ENCODE measurements at regions not wholly inside any gene's neighbourhood (a gene's known extent, or its start where the extent isn't known, plus 50 kb on each side); places are given as distances from the start of the nearest gene placed in this dataset.

GRCh38 chr13:81406639-81407292 is 1065.8 kb upstream of the SPRY2 start:
- no peaks in the 10 kb centered on the region for H3K27me3 ChIP-seq (ENCODE audit: control insufficient read depth, insufficient read depth, low read length)
- TF ChIP-seq CTCF (IDR thresholded peaks at IDR 0.05; ENCODE audit: insufficient read depth, low read length, poor library complexity, severe bottlenecking): no peak
- H3K36me3 ChIP-seq (ENCODE audit: control insufficient read depth, insufficient read depth, low read length): no peaks in the 10 kb centered on the region
- no peak overlapping the region for H3K4me3 ChIP-seq (ENCODE audit: low read depth, low read length)
- DNase-seq (ENCODE audit: low read depth): no peak

GRCh38 chr13:81406022-81406421 is 1065.1 kb upstream of the SPRY2 start:
- no peak for DNase-seq (ENCODE audit: low read depth)

GRCh38 chr13:81396192-81396591 is 1055.3 kb upstream of the SPRY2 start:
- H3K27me3 ChIP-seq (ENCODE audit: control insufficient read depth, insufficient read depth, low read length): no peaks in the 10 kb centered on the region
- no peak overlapping the region for H3K4me3 ChIP-seq (ENCODE audit: low read depth, low read length)
- DNase-seq (ENCODE audit: low read depth): no peak
- H3K36me3 ChIP-seq (ENCODE audit: control insufficient read depth, insufficient read depth, low read length): no peaks in the 10 kb centered on the region
- no peak for TF ChIP-seq CTCF (IDR thresholded peaks at IDR 0.05; ENCODE audit: insufficient read depth, low read length, poor library complexity, severe bottlenecking)

More at GRCh38 chr13:81406022-81406421, 1065.1 kb upstream of the SPRY2 start:
- Histone ChIP-seq H3K27me3 (ENCODE audit: control insufficient read depth, insufficient read depth, low read length) (no peaks in the 10 kb centered on the region), H3K4me3 (ENCODE audit: low read depth, low read length) (no peak overlapping the region), H3K36me3 (ENCODE audit: control insufficient read depth, insufficient read depth, low read length) (no peaks in the 10 kb centered on the region)
- TF ChIP-seq CTCF (IDR thresholded peaks at IDR 0.05; ENCODE audit: insufficient read depth, low read length, poor library complexity, severe bottlenecking): no peak

- Histone ChIP-seq H3K27me3 (ENCODE audit: control insufficient read depth, insufficient read depth, low read length) (no peaks in the 10 kb centered on the region), H3K4me3 (ENCODE audit: low read depth, low read length) (no peak overlapping the region), H3K36me3 (ENCODE audit: control insufficient read depth, insufficient read depth, low read length) (no peaks in the 10 kb centered on the region)
- TF ChIP-seq CTCF (IDR thresholded peaks at IDR 0.05; ENCODE audit: insufficient read depth, low read length, poor library complexity, severe bottlenecking): no peak
- no peak for DNase-seq (ENCODE audit: low read depth)
Observed at GRCh38 chr13:81395368-81395767, 1054.4 kb upstream of the SPRY2 start.

- Histone ChIP-seq H3K36me3 (ENCODE audit: control insufficient read depth, insufficient read depth, low read length) (no peaks in the 10 kb centered on the region), H3K4me3 (ENCODE audit: low read depth, low read length) (no peak overlapping the region), H3K27me3 (ENCODE audit: control insufficient read depth, insufficient read depth, low read length) (no peaks in the 10 kb centered on the region)
- DNase-seq (ENCODE audit: low read depth): no peak
- no peak for TF ChIP-seq CTCF (IDR thresholded peaks at IDR 0.05; ENCODE audit: insufficient read depth, low read length, poor library complexity, severe bottlenecking)
Observed at GRCh38 chr13:81394640-81395039, 1053.7 kb upstream of the SPRY2 start.

GRCh38 chr13:81393721-81394120 is 1052.8 kb upstream of the SPRY2 start:
- Histone ChIP-seq H3K27me3 (ENCODE audit: control insufficient read depth, insufficient read depth, low read length) (no peaks in the 10 kb centered on the region), H3K36me3 (ENCODE audit: control insufficient read depth, insufficient read depth, low read length) (no peaks in the 10 kb centered on the region), H3K4me3 (ENCODE audit: low read depth, low read length) (no peak overlapping the region)
- DNase-seq (ENCODE audit: low read depth): no peak
- TF ChIP-seq CTCF (IDR thresholded peaks at IDR 0.05; ENCODE audit: insufficient read depth, low read length, poor library complexity, severe bottlenecking): no peak
